NB4 (cell line): ENCODE measurements at regions not wholly inside any gene's neighbourhood (a gene's known extent, or its start where the extent isn't known, plus 50 kb on each side); places are given as distances from the start of the nearest gene placed in this dataset.

Experiments used
- DNase-seq: peaks from one replicate; pipeline ENCODE4 v3.0.0; 2010; ENCODE audit warnings: low read depth
- H3K4me3 ChIP-seq: one replicate; pipeline ENCODE4 v1.5.1; 2011; ENCODE audit warnings: mild to moderate bottlenecking, low read depth, low read length, moderate library complexity
- CTCF ChIP-seq: IDR thresholded peaks from one replicate; pipeline ENCODE4 v1.5.1; 2012; ENCODE audit warnings: low read depth, low read length
- MYC ChIP-seq: IDR thresholded peaks from 2 replicates; pipeline ENCODE4 v1.6.1; 2011; ENCODE audit warnings: low read depth, low read length
- POLR2A ChIP-seq: IDR thresholded peaks from 2 replicates; pipeline ENCODE4 v1.6.1; 2011; ENCODE audit warnings: mild to moderate bottlenecking; ENCODE audit not compliant: insufficient read length; ENCODE audit errors: extremely low read depth
- TF ChIP-seq, protein P1 (sequence below): IDR thresholded peaks from 2 replicates; pipeline ENCODE4 v1.6.1; 2011; ENCODE audit warnings: low read depth, low read length

DNA sequence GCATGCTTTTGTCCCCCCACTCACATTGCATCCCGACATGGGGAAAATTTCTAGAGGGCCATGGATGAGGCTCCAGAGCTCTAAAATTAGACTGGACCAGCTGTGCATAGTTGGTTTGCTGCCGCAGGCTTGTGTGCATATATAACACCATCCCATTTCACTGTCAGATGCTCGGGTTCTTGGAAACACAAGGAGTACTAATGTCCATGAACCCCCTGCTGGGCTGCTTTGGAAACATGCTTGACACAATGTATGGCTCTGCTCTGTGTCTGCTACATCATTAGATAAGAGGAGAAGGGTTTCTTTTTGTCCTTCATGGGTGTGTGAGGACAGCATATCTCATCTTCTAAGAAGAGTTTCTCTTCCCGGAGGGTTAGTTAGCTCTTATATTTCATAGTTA lies 292.1 kb upstream of the RORB start:
- H3K4me3 ChIP-seq = no peak overlapping the region
- DNase-seq = no peak
- TF ChIP-seq, protein P1, sequence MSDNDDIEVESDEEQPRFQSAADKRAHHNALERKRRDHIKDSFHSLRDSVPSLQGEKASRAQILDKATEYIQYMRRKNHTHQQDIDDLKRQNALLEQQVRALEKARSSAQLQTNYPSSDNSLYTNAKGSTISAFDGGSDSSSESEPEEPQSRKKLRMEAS = no peak
- TF ChIP-seq MYC (no peak), CTCF (no peak), POLR2A (no peak)

GRCh38 chr9:74218385-74219063 lies 278.6 kb upstream of the RORB start:
- no peak overlapping the region for H3K4me3 ChIP-seq
- DNase-seq = no peak
- TF ChIP-seq, protein P1 = no peak
- TF ChIP-seq CTCF = no peak
- TF ChIP-seq MYC = no peak
- TF ChIP-seq POLR2A = no peak

DNA sequence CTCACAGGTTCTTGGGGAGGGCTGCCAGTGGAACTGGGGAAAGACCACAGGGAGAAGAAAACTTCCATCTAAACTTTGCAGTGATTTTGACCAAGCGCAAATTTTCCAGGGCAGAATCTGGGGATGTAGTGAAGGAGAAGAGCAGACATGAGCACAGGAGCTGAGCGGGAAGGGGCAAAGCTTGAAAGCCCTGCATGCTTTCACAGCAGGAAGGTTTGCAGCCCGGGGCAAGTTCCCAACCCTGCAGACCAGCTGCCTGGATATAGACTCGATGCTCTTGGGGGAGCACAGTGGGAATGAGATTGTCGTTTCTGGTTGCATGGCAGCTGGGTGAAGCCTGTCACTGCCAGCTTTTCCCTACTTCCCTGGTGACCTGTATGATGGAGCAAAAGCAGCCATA lies 276.8 kb upstream of the RORB start:
- no peak overlapping the region for H3K4me3 ChIP-seq
- TF ChIP-seq, protein P1 = no peak
- no peak for TF ChIP-seq MYC
- TF ChIP-seq POLR2A = no peak
- no peak for TF ChIP-seq CTCF
- no peak for DNase-seq

DNA sequence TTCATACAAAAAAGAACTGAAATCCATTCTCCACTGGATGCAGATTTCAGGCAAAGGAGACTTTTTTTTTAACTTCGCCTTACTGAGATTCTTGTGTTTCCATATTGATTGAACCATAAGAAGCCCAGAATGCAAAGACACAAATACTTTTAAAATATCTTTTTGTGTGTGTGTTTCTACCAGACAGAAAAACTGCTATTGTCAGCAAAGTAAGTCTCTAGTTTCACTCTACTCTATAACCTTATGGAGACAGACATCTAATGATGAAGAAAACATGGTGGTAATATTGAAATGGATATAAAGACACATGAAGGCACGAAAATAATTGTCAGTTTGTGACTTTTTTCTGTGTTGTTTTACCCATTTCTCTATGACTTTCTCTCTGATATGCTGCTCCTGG lies 260.3 kb upstream of the RORB start:
- H3K4me3 ChIP-seq = no peak overlapping the region
- DNase-seq = no peak
- TF ChIP-seq MYC (no peak), CTCF (no peak), POLR2A (no peak)
- TF ChIP-seq, protein P1 = no peak

- H3K4me3 ChIP-seq = no peak overlapping the region
- no peak for TF ChIP-seq MYC
- no peak for TF ChIP-seq POLR2A
- no peak for TF ChIP-seq CTCF
- TF ChIP-seq, protein P1 = no peak
- DNase-seq = no peak
Observed at GRCh38 chr9:74245866-74246497, 251.2 kb upstream of the RORB start.
